Forelimb muscle (tissue), 1 donor: ENCODE measurements at regions not wholly inside any gene's neighbourhood (a gene's known extent, or its start where the extent isn't known, plus 50 kb on each side); places are given as distances from the start of the nearest gene placed in this dataset.

Experiments
- DNase-seq: peaks from one replicate; pipeline ENCODE4 v3.0.0-alpha.2; 2013; ENCODE audit warnings: low read depth

DNA sequence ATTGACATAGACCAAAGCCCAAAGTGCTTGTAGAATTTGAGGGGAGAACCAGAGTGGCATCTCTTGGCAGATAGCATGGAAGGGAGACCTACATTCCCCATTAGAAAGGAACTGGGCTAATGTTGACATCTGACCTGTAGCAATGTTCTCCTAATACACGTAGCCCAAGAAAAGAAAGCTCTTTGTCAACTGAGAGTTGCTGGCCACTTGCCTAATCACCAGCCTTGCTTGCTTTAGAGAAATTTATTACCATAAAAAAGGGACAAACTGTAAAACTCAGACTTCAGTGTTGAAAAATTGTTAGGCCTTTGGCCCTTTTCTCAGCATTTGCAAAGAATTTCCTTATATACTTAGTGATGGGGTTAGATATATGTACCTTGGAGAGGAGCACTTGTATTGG, 777.5 kb downstream of the MAFB start:
- no peak for DNase-seq

DNA sequence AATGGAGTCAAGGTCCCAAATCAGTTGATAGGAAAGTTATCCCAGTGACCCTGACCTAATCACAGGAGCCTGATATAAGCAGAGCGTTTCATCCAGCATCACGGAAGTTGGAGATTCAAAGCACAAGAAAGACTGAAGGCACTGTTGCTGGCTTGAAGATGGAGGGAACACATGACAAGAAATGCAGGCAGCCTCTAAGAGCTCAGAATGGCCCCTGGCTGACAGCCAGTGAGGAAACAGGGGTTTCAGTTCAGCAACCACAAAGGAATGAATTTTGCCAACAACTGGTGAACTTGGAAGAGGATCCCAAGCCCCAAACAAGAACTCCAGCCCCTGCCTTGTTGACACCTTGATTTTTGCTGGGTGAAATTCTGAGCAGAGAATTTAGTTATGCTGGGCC, 778.5 kb downstream of the MAFB start:
- DNase-seq = no peak

DNA sequence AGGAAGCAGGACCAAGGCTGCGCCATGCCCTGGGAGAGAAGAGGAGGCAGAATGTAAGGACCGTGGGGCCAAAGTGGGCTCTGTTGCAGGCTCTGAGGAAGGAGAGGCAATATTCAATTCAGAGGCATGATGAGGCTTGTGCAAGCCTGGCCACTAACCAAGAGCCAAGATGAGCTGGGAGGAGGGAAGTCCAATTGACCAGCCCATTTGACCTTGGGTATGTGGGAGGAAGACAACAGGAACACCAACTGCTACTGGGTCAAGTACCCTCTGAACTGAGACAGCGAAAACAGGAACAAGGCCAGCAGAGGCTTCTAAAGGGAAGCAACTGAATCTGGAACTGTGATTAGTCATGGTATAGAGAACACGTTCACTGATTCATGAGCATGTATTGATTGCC, 779.6 kb downstream of the MAFB start:
- DNase-seq = no peak

DNA sequence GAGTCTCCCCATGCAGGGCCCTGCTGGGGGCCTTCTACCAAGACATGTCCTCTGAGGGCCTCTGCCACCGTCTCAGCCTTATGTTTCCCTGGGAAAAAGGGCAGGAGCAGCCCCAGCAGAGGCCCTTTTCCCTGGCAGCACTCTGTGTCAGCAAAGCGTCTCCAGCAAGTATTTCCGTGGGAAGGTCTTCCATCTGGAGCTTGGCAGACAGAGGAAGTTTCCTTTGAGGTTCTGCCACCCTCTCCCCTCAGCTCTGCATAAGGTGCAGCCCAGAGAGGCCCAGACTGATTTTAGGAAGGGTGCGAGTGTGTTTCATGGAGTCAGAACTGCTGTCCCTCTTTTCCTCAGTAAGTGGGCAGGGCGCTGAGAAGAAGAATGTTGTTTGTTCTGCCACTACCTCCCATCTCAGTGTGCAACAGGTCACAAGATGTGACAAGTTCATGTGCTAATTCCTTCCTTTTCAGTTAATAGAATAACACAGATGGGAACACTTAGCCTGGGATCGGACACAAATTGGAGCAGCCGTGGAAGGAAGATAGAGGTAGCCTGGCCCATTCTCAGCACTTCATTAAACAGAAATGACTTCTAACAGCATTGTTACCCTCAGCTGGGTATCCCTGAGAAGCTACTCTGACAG, 784.4 kb downstream of the MAFB start:
- DNase-seq = no peak

DNA sequence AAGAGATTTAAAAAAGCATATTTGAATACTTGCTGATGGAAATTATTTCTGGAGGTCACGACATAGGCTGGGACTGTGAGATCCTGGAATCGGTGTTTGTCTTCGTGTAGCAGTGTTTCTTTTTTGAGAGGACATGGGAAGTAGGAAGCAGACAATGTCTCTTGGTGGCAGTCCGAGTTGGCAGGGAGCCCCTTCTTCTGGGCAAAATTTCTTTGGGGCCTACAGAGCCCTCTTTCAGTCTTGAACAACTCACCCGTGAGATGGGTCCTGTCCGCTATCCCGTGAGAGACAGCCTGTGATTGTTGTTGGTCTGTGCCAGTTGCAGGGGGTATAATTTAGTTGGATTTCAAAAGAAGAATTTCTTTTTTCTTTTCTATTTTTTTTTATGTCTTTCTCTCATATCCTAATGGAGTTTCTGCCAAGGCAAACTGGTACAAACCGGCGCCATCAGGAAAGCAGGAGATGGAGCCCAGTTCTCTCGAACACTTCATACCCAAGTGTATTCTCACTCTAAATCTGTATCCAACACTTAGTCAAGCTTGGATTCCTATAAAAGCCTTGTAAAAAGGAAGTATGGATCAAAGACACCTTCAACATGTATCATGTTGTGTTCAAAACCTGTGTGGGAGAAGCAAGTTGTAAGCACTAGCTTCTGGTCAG, 785.1 kb downstream of the MAFB start:
- no peak for DNase-seq

DNA sequence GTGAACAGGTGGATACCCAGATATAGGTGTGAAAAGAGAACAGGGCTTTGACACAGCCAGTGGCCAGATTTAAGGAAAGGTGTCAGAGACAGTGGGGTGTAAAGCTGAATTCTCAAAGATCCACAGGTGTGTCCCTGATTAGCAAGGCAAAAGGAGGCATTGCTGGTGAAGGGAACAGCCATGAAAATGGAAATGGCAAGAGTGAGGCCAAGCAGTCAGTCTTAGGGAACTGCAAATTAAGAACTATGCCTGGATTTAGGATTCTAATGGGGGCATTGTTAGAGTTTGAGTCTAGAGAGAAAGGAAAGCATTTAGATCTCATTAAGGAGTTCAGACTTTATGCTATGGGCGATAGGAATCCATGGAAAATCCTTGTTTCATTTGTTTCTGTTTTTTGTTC, 789.2 kb downstream of the MAFB start:
- no peak for DNase-seq

DNA sequence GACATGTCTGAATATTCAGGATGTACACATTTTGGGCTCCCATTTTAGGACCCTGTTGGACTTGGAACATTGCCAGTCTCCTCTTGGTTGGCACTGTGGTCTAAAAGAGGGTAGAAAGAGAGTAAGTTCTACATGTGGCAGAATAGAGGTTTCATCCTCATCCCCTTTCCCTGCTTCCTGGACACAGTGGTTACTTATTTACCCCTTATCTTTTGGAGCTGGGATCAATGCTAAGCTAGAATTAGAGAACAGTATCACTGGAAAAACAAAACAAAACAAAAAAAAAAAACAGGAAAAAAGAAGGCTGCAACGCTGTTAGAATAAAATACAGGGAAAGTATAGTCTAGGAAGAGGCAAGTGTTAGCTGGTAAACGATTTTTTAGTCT, 790.6 kb downstream of the MAFB start:
- DNase-seq = no peak

DNA sequence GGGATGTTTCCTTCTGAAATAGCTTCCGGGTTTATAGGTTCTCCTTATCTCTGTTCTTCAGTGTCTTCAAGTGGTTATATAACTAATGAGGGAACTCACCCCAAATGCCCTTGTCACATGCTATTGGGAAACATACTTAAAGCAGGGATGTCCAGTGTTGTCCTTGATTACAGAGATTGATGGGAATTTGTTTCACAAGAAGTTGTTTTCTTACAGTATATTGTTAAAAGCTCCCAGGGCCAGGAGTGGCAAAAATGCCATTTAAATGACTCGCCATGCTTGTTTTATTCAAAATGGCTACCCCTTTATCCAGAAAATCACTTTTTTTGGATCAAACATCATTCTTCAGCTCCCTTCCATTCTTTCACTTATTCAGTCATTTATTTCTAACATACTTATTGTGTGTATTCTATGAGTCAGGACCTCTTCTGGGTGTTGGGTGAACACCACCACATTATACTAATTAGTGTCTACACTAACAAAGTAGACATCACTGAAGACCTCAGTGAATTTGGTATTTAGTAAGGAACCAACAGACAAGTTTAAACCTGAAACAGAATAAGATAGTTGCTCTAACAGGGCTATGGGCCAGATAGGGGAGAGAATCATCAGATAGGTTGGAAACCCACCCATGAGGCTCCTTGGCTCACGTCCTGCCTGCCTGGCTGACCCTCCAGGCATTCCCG, 791.1 kb downstream of the MAFB start:
- no peak for DNase-seq

DNA sequence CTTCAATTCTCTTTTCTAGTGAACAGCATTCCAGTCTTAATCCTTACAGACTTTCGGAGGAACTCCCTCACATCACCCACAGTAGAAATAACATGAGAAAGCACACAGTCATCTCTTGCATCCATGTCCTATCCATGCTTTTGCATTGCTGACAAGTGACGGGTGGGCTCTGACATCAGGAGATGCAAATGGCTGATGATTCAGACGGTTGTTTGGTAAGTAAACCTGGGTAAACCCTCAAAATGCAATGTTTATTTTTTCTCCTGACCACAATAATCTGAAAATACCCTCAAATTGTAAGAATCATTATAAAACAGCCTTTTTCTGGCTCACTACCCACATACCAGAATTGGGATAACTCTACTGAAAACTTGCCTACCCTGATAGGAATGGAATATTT, 792.0 kb downstream of the MAFB start:
- no peak for DNase-seq

DNA sequence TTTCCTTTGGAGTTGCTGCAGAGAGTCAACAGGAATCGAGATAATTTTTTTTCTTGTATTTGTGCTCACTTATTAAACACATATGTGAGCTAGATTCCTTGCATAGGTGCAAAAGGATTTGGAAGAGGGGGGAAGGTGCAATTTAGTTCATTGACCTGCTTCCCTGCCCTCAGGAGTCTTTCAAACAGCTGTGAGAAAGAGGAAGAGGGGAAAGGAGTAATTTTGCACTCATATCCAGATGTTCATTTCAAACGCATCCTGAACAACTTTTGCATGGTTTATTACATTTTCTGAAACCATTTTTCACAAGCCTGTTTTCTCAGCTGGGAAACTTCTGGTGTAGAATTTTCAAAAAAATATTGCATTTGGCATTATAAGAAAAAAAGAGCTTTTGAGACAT, 795.0 kb downstream of the MAFB start:
- no peak for DNase-seq

DNA sequence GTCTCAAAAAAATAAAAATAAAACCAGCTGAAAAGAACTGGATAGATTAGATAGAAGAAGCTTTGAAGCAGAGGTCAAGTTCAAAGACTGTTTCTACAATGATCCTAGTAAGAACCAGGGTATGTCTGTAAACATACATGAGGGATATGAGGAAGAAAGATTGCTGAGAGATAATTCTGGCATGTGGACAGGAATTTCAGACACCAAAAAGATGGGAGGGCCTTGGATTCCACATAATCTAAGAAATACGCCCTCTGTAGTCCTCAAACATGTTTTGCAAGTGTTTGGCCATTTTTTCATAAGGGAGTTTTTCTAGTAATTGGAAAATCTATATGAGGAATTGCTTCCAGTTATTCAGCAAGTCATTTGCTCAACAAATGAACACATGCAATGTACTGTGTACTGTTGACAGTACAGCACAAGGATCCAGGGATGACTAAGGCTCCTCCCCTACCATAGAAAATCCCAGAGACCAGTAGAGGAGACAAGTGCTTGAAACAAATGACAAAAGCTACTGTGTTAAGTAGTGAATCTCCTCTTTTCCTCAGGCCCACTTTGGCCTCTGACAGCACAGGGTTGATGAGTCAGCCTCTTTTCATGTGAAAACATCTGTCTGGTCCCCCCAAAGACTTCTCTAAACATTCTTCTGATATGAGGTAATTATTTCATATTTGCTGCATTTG, 795.9 kb downstream of the MAFB start:
- no peak for DNase-seq

DNA sequence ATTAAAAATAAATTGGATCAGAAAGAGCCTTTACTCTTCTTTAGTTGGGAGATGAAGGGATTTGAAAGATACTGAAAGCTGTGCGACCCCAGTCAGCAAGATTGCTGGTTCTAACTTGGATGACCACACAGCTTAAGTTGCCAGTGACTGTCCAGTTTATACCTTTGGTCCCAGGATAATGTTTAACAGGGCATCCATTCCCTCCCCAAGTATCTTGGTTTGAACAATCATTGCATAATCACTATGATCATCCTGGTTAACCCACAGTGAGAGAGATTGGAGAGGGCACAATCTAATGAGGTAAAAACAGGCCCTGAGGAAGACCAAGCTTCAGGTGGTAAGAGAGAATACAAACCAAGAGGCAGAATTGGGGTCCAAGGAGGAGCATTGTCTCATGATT, 798.3 kb downstream of the MAFB start:
- DNase-seq = no peak

DNA sequence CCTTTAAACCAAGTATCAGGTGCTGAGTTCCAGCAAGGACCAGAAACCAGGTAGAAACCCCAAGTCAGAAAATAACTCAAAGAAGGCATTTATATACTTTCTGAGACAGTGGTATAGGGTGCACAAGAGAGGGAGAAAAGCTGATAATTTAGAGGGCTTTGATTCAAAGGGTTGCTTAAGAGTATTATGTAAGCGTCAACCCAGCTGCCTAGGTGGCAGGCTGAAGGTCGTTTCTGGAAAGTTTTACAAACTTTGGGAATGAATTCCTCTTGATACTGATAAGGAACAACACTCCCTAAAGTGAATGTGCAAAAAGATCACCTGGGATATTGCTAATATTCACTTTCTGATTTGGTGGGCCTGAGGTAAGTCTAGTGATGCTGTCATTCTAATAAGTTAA, 800.7 kb downstream of the MAFB start:
- DNase-seq = no peak

DNA sequence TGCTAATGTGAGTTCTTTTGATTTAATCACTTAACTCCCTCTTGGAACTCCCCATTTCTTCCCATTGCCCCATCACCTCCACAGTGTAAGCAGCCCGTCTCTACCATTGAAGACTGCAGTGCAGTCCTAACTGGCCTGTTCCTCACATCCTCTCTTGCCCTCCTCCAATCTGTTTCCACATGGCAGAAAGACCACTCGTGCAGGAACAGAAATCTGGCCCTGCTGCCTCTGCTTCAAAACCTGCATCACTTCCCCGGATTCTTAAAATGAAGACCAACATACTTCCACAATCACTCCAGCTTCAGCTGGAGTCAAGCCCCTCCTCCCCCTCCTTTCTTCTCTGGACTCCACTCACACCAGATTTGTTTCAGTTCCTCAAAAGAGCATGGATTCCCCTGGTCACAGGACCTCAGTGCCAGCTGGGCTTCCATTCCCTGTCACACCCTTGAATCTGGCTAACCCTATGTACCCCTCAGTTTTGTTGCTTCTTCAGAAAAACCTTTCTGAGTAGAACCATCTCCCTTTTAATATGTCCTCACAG, 802.3 kb downstream of the MAFB start:
- DNase-seq = no peak

DNA sequence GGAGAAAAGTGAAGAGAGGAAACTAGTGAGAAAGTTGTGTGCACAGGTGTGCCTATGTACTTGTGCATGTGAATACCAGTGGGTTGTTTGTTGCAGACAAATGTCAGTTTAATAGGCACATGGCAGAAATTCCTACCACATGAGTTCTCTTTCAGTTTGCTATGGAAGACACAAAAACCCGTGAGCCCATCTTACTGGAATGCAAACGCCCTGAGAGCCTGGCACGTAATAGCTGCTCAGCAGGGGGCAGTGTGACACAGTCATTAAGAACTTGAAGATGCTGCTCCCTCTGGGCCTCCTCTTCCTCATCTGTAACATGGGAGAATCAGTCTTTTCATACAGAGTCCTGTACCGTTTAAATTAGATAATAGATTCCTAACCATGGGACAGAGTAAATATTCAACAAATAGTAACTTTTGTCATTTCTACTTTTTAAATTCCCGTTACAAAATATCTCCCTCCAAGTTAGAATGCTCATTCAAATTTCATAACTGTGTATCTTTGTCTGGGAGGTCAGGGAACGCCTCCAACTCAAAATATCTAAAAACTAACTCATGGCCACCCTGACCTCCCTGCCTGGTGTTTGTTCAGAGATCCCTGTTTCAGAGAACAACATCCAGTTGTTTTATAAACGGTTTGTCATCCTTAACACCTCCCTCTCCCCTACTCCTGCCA, 802.9 kb downstream of the MAFB start:
- no peak for DNase-seq

DNA sequence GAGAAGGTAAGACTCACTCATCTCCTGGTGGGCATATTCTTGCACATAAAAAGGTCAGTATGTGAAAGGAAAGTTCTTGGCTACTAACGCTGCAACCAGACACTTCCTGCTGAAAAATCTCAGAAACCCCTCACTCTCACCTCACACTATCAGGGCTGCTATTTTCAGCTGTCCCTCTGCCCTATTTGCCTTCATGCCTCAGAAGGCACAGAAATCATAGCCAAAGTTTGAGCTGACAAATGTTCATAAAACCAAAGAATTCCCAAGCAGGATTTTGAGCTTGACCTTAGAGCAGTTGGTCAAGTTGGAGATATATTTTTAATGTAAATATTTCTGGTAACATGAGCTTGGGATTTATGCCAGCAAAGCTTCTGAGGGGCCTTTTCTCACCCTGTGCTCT, 806.2 kb downstream of the MAFB start:
- no peak for DNase-seq

DNA sequence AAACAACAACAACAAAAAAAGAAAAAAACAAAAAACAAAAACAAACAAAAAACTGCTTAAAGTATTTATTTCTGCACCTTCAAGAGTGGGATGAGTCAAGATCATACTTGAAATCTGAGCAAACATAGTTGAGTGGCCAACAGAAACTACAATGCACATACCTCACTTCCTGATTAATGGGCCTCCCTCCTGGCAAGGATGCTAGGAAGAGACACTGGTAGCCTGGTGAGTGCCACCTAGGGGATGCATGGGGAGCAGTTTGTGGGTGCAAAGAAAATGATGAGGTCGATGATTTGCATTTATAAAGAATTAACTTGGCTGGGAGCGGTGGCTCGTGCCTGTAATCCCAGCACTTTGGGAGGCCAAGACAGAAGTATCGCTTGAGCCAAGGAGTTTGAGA, 808.1 kb downstream of the MAFB start:
- no peak for DNase-seq

DNA sequence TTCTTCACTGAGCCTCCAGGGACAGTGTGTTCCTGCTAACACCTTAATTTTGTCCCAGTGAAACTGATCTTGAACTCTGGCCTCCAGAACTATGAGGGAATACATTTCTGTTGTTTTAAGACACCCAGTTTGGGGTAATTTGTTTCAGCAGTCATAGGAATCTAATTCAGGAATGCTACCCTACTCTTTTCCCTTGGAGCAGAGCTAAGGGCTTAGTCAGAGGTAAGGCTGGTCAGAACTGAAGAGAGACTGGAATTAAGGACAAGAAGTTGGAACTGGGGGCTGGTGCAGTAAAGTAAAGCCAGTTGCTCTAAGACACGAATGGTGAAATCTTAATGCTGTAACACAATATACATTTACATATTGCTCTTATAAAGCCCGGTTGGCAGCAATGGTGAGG, 809.7 kb downstream of the MAFB start:
- no peak for DNase-seq

DNA sequence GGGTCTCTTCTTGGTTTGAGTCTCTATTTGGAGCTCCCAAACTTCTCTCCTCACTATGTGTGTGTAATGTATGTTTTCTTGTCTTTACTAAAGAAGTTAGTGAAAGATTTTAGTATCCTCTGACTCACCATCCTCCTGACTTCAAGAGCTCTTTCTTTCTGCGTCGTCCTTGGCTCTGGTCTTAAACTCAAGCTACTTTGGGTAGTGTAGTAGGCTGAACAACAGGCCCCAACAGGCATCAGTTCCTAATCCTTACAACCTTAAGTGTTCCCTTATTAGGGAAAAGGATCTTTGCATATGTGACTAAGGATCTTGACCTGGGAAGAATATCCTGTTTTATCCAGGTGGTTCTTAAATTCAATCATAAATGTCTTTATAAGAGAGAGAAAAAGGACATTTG, 810.2 kb downstream of the MAFB start:
- DNase-seq = no peak

DNA sequence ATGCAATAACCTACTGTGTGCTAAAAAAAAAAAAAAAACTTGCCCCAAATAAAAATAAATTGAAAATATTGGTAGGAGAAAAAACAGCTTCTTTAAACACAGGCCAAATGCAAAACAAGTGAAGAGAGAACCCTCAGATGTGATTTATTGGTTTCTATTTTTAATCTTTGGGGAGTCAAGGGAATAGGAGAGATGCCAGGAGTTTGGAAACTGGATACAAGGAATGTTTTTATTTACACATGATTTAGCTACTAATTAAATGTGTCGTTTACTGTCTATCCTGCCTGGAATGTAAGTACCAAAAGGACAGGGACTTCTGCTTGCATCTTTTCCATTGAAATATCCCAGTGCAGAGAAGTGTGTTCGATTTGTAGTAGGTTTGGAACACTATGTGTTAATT, 810.7 kb downstream of the MAFB start:
- no peak for DNase-seq

DNA sequence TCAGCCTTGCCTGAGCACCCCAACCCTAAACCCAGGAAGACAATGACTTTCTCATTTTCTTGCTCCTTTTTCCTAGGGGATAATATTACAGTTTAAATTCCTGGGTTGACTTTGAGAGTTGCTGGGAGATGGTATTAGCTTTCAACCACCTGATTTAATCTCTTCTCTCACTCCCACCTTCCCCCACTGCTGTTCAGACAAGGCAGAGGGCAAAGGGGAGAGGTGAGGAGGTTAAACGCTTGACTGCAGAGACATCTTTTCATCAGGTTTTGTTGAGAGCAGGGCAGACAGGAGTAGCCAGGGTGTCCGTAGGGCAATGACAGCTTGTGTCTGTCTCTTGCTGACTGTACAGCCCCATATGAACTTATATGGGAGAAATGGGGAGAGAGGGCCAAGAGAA, 811.2 kb downstream of the MAFB start:
- DNase-seq = no peak
